Right forelimb (tissue), 1 donor: ENCODE measurements at regions not wholly inside any gene's neighbourhood (a gene's known extent, or its start where the extent isn't known, plus 50 kb on each side); places are given as distances from the start of the nearest gene placed in this dataset.

Experiments
- DNase-seq: peaks from one replicate; pipeline ENCODE4 v3.0.0-alpha.2; 2018

GRCh38 chr11:40062616-40063015 is 1396.8 kb downstream of the LRRC4C start:
- DNase-seq = no peak

GRCh38 chr11:40061221-40061620 is 1398.2 kb downstream of the LRRC4C start:
- no peak for DNase-seq

- DNase-seq = no peak
Measured at GRCh38 chr11:40054631-40055030, 1404.8 kb downstream of the LRRC4C start.

- no peak for DNase-seq
Measured at GRCh38 chr11:40045312-40045711, 1414.1 kb downstream of the LRRC4C start.

GRCh38 chr11:40037005-40037404 is 1422.4 kb downstream of the LRRC4C start:
- DNase-seq = no peak

DNA sequence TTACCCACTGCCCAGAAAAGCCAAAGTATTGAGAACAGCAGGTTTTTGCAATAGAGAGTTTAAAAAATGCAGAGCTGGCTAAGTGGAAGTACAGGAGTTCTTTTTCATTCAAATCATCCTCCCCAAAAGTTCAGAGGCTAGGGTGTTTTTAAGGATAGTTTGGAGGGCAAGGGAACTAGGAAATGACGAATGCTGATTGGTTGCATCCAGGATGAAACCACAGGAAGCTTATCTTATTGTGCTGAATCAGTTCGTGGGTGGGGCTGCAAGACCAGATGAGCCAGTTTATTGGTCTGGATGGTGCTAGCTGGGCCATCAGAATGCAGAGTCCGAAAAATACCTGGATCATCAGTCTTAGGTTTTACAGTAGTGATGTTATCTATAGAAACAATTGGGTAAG is 1427.1 kb downstream of the LRRC4C start:
- no peak for DNase-seq

- no peak for DNase-seq
Measured at GRCh38 chr11:40030867-40031266, 1428.6 kb downstream of the LRRC4C start.

DNA sequence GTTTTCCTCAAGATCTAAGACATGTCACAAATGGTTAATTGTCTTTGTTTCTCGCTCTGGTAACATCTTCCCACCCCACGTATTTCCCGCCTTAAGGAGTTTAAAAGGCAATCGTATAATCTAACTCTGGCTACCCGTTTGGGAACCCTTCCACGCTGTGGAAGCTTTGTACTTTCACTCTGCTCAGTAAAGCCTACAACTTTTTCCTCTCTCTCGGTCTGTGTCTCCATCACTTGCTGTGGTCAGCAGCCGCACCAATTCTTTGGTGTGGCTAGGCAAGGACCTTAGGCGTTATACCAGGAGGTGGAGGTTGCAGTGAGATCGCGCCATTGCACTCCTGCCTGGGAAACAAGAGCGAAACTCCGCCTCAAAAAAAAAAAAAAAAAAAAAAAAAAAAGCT is 1430.1 kb downstream of the LRRC4C start:
- DNase-seq = no peak

DNA sequence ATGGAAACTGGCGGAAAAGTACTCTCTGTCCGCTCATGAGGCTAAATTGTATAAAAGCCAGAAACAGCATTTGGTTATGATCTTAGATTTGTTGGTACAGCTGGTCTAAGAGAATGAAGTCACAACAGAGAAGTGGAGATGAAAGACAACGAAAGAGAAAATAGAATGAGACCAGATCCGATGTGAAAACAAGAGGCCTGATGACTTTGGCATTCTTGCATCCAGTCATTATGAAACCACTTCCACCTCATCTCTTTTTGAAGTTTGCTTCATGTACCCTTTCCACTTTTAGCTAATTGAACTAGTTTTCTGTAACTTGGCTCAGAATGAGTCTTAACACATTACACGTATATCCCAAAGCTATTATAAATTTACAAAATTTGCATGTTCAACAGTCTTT is 1431.7 kb downstream of the LRRC4C start:
- no peak for DNase-seq

- DNase-seq = no peak
Measured at GRCh38 chr11:40023724-40024123, 1435.7 kb downstream of the LRRC4C start.

DNA sequence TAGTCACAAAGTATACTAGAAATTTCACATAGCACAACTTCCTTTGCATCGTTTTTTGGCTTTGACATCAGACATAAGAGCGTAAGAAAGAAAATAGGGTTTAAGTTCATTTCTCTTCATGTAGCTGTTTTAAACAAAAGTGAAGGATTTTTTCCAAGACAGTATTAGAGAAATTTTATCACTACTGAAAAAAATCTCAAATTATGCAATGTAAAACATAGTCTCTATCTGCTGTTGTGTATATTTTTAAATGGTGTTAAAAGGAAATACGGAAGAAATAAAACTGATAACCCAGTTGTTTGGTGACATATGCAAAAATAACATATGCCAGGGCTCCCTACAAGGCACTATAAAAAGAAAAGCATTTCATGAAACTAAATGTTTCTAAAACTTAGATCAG is 1449.4 kb downstream of the LRRC4C start:
- DNase-seq = no peak

DNA sequence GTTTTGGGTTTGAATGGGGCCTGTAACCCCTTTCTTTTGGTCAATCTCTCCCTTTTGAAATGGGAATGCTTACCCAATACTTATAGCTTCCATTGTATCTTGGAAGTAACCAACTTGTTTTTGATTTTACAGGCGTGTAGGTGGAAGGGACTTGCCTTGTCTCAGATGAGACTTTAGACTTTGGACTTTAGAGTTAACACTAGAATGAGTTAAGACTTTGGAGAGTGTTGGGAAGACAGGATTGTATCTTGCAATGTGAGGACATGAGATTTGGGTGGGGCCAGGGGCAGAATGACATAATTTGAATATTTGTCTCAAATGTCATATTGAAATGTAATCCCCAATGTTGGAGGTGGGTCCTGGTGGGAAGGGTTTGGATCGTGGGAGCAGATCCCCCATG is 1466.9 kb downstream of the LRRC4C start:
- no peak for DNase-seq

DNA sequence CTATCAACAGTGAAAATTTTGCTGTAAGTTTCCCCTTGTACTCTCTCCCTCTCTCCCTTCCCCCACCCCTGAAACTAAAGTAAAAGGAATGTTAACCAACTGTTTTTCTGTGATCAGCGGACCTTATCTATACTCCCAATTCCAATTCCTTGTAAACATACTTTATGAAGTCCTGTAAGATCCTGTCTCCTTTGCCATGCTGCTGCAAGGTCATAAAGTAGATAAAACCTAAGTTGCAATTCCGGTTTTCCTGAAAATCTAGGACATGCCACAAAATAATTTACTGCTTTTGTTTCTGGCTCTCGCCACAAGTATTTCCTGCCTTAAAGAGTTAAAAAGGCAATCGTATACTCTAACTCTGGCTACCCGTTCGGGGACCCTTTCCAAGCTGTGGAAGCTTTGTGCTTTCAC is 1469.0 kb downstream of the LRRC4C start:
- DNase-seq = no peak

- no peak for DNase-seq
Measured at GRCh38 chr11:39975091-39975490, 1484.4 kb downstream of the LRRC4C start.

DNA sequence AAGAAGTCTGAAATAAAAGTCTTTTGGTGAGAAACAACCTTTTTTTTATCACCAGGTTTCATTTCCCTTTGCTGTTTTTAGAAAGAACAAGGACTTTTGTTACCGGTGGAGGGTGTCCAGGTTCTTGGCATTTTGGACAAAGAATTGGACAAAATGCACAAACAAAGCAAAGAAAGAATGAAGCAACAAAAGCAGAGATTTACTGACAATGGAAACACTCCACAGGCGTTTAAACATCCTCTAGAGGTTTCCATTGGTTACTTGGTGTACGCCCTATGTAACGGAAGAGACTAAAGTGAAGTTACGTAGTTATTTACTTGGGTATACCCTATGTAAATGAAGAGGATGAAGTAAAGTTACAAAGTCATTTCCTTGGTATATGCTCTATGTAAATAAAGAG is 1487.0 kb downstream of the LRRC4C start:
- no peak for DNase-seq

DNA sequence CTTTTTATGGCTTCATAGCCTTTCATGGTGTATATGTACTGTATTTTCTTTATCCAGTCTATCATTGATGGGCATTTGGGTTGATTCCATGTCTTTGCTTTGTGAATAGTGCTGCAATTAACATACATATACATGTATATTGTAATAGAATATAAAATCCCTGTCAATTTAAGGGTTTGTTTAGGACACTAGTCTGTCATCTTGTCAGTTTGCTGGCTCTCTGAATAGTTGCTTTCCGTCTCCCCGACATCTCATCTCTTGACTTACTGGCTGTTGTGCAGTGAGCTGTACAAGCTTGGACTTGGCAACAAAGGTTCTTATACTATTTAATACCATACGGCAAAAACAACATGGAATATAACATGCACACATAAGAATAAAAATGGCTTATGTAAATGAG is 1487.5 kb downstream of the LRRC4C start:
- DNase-seq = no peak

GRCh38 chr11:39968071-39968470 is 1491.4 kb downstream of the LRRC4C start:
- no peak for DNase-seq

GRCh38 chr11:39965701-39966100 is 1493.8 kb downstream of the LRRC4C start:
- DNase-seq = no peak

DNA sequence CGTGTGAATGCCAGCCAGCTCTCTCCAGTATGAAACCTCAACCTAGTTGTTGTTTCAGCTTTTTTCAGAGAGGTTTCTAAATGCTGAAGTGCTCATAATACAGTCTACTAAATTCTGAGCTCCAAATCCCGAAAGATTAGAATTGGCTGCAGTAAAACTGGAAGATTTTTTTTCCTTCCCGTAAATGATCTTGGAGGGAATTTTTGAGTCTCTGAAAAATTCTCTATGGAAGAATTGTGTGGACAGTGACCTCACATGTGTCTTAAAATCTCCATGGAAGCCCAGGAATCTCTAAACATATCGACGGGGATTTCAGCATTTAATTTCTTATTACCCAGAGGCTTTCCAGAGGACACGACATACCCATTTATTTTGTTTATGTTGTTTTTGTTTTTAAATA is 1499.2 kb downstream of the LRRC4C start:
- DNase-seq = no peak

DNA sequence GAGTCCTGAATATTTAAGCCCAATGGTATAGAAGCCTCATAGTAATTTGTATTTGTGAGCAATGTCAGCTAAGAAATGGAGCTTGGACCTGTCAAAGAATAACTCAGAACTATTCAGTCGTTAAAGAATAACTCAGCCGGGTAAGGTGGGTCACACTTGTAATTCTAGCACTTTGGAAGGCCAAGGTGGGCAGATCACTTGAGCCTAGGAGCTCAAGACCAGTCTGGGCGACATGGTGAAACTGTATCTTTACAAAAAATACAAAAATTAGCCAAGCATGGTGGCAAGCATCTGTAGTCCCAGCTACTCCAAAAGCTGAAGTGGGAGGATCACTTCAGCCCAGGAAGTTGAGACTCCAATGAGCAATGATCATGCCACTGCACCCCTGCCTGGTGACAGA is 1526.5 kb downstream of the LRRC4C start:
- no peak for DNase-seq

- DNase-seq = no peak
Measured at GRCh38 chr11:39917256-39917655, 1542.2 kb downstream of the LRRC4C start.

DNA sequence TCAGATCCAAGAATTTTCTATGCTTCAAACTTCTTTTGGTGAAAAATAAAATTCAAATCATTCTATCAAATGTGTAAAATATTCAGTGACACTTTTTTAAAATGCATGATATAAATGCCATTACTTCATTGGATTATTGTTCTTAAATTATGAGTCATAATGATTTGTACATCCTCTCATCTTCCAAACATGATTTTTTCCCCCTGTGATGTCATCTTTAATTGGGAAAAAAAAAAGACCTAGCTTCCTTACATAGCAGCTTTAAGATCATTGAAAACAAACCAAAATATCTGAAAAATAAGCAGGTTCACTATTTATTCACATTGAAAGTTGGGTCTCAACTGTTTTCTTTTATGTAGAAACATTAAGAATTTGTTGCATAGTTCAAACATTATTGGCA is 1549.4 kb downstream of the LRRC4C start:
- no peak for DNase-seq

GRCh38 chr11:39860931-39861330 is 1598.5 kb downstream of the LRRC4C start:
- no peak for DNase-seq

DNA sequence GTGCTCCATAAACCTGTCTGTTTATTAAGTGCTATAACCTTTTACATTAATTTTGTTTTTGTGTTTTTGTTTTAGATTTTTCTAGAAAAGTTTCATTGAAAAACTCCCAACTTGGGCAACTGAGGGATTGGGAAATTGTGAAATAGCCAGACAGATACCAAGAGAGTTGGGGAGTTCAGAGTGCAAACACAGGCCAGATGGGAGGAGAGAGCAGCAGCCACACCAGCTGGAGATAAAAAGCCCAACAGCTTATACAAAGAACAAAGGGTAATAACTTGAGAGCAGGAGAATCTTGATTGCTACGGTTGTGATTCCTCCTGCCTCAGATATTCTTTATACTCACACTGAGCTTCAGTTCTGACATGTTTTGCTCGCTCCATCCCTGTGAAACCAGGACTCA is 1642.2 kb downstream of the LRRC4C start:
- DNase-seq = no peak

DNA sequence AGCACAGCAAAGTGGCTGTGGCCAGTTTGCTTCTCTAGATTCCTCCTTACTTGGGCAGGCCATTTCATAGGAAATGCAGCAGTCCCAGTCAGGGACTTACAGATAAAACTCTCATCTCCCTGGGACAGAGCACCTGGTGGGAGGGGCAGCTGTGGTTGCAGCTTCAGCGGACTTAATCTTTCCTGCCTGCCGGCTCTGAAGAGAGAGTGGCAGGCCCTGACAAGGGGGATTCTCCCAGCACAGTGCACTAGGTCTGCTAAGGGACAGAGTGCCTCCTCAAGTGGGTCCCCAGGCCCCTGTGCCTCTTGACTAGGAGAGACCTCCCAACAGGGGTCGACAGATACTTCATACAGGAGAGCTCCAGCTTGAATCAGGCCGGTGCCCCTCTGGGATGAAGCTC is 1649.1 kb downstream of the LRRC4C start:
- no peak for DNase-seq

DNA sequence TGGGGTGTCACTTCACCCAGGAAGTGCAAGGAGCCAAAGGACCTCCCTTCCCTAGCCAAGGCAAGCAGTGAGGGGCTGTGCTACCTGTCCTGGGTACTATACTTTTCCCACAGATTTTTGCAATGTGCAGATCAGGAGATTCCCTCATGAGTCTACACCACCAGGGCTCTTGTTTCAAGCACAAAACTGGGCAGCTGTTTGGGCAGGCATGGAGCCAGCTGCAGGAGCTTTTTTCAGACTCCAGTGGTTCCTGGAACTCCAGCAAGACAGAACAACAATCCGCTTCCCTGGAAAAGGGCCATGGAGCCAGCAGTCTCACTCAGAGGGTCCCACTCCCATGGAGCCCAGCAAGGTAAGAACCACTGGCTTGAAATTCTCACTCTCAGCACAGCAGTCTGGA is 1649.6 kb downstream of the LRRC4C start:
- DNase-seq = no peak
